ENCODE measurements at regions not wholly inside any gene's neighbourhood (a gene's known extent, or its start where the extent isn't known, plus 50 kb on each side); places are given as distances from the start of the nearest gene placed in this dataset.

DNA sequence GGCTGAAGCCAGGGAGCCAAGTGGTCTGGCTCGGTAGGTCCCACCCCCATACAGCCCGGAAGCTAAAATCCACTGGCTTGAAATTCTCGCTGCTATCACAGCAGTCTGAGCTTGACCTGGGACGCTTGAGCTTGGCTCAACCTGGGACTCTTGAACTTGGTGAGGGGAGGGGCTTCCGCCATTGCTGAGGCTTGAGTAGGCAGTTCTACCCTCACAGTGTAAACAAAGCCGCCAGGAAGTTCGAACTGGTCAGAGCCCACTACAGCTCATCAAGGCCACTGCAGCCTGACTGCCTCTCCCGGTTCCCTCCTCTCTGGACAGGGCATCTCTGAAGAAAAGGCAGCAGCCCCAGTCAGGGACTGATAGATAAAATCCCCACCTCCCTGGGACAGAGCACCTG lies 1337.7 kb downstream of the HACE1 start:
- H3K27me3 ChIP-seq (ENCODE audit: low read length): no peaks in the 10 kb centered on the region
- H3K27ac ChIP-seq (ENCODE audit: low read depth, low read length): no peak overlapping the region
- no peaks in the 10 kb centered on the region for H3K9me2 ChIP-seq (replicated peaks; ENCODE audit: insufficient read depth, low read length)
- no peaks in the 10 kb centered on the region for H3F3A ChIP-seq (ENCODE audit: insufficient read depth)
- no peak overlapping the region for H2AFZ ChIP-seq (ENCODE audit: low read depth, low read length, severe bottlenecking)
- H3K36me3 ChIP-seq (ENCODE audit: low read length): no peaks in the 10 kb centered on the region
- TF ChIP-seq EZH2phosphoT487 (conservative IDR thresholded peaks at IDR 0.05; ENCODE audit: low read length): no peak
- TF ChIP-seq, protein P1, sequence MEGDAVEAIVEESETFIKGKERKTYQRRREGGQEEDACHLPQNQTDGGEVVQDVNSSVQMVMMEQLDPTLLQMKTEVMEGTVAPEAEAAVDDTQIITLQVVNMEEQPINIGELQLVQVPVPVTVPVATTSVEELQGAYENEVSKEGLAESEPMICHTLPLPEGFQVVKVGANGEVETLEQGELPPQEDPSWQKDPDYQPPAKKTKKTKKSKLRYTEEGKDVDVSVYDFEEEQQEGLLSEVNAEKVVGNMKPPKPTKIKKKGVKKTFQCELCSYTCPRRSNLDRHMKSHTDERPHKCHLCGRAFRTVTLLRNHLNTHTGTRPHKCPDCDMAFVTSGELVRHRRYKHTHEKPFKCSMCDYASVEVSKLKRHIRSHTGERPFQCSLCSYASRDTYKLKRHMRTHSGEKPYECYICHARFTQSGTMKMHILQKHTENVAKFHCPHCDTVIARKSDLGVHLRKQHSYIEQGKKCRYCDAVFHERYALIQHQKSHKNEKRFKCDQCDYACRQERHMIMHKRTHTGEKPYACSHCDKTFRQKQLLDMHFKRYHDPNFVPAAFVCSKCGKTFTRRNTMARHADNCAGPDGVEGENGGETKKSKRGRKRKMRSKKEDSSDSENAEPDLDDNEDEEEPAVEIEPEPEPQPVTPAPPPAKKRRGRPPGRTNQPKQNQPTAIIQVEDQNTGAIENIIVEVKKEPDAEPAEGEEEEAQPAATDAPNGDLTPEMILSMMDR (IDR thresholded peaks at IDR 0.05; ENCODE audit: insufficient read depth, low read length, poor library complexity, severe bottlenecking): no peak
- H3K4me2 ChIP-seq (ENCODE audit: low read depth, low read length, poor library complexity, severe bottlenecking): no peak overlapping the region
- no peaks in the 10 kb centered on the region for H3K9me3 ChIP-seq (ENCODE audit: insufficient read depth, low read length)
- H3K79me2 ChIP-seq (ENCODE audit: insufficient read depth, low read length): no peaks in the 10 kb centered on the region
- H3K4me3 ChIP-seq (ENCODE audit: insufficient read depth, low read length, poor library complexity, severe bottlenecking): no peak overlapping the region
- no peak overlapping the region for H3K9ac ChIP-seq (ENCODE audit: low read length)
- H4K20me1 ChIP-seq (ENCODE audit: low read depth, low read length): no peaks in the 10 kb centered on the region

DNA sequence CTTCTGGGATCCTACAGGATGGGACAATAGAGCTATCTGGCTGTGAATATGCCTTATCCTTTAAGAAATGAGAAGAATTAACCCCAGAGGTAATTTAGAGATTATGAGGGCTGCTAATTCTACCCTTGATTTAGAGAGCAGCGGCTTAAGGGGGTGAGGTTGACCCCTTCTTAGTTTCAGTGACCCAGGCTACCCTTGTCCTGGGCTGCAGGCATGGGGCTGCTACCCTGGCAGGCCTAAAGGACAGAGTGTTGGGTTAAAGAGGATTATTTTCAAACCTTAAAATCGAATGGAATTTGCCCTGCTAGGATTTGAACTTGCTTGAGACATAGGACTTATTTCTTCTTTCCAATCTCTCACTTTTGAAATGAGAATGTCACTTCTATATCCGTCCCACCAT lies 1343.4 kb downstream of the HACE1 start:
- H2AFZ ChIP-seq (ENCODE audit: low read depth, low read length, severe bottlenecking): no peak overlapping the region
- no peak overlapping the region for H3K9ac ChIP-seq (ENCODE audit: low read length)
- no peaks in the 10 kb centered on the region for H4K20me1 ChIP-seq (ENCODE audit: low read depth, low read length)
- H3K9me3 ChIP-seq (ENCODE audit: insufficient read depth, low read length): no peaks in the 10 kb centered on the region
- no peak overlapping the region for H3K27ac ChIP-seq (ENCODE audit: low read depth, low read length)
- H3K9me2 ChIP-seq (replicated peaks; ENCODE audit: insufficient read depth, low read length): no peaks in the 10 kb centered on the region
- no peaks in the 10 kb centered on the region for H3K79me2 ChIP-seq (ENCODE audit: insufficient read depth, low read length)
- H3K4me3 ChIP-seq (ENCODE audit: insufficient read depth, low read length, poor library complexity, severe bottlenecking): no peak overlapping the region
- H3F3A ChIP-seq (ENCODE audit: insufficient read depth): no peaks in the 10 kb centered on the region
- no peak overlapping the region for H3K4me2 ChIP-seq (ENCODE audit: low read depth, low read length, poor library complexity, severe bottlenecking)
- H3K36me3 ChIP-seq (ENCODE audit: low read length): no peaks in the 10 kb centered on the region
- no peak for TF ChIP-seq EZH2phosphoT487 (conservative IDR thresholded peaks at IDR 0.05; ENCODE audit: low read length)
- TF ChIP-seq, protein P1 (IDR thresholded peaks at IDR 0.05; ENCODE audit: insufficient read depth, low read length, poor library complexity, severe bottlenecking): no peak
- H3K27me3 ChIP-seq (ENCODE audit: low read length): no peaks in the 10 kb centered on the region

DNA sequence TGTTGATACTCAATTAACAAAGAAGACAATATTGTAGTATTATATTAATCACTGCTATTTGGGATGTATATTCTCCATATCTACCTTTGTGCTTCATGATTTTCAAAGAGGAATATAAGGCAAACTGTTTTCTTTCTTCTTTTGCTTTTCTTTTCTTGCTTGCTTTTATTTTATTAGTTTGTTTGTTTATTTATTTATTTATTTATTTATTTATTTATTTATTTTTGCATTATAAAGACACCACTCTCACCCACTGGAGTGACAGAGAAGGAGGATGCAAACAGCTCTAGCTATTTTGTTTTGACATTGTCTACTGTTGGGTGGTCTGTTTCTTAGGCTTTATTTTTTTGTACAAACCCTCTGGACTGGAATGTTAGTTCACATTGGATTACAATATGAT lies 1352.7 kb downstream of the HACE1 start:
- Histone ChIP-seq H3K4me3 (ENCODE audit: insufficient read depth, low read length, poor library complexity, severe bottlenecking) (no peak overlapping the region), H2AFZ (ENCODE audit: low read depth, low read length, severe bottlenecking) (no peak overlapping the region), H3K9ac (ENCODE audit: low read length) (no peak overlapping the region), H3K27me3 (ENCODE audit: low read length) (no peaks in the 10 kb centered on the region), H3K4me2 (ENCODE audit: low read depth, low read length, poor library complexity, severe bottlenecking) (no peak overlapping the region), H3K36me3 (ENCODE audit: low read length) (no peaks in the 10 kb centered on the region), H3K9me3 (ENCODE audit: insufficient read depth, low read length) (no peaks in the 10 kb centered on the region), H3K9me2 (replicated peaks; ENCODE audit: insufficient read depth, low read length) (no peaks in the 10 kb centered on the region), H3K79me2 (ENCODE audit: insufficient read depth, low read length) (no peaks in the 10 kb centered on the region), H3F3A (ENCODE audit: insufficient read depth) (no peaks in the 10 kb centered on the region), H4K20me1 (ENCODE audit: low read depth, low read length) (no peaks in the 10 kb centered on the region), H3K27ac (ENCODE audit: low read depth, low read length) (no peak overlapping the region)
- TF ChIP-seq, protein P1 (IDR thresholded peaks at IDR 0.05; ENCODE audit: insufficient read depth, low read length, poor library complexity, severe bottlenecking): no peak
- TF ChIP-seq EZH2phosphoT487 (conservative IDR thresholded peaks at IDR 0.05; ENCODE audit: low read length): no peak

DNA sequence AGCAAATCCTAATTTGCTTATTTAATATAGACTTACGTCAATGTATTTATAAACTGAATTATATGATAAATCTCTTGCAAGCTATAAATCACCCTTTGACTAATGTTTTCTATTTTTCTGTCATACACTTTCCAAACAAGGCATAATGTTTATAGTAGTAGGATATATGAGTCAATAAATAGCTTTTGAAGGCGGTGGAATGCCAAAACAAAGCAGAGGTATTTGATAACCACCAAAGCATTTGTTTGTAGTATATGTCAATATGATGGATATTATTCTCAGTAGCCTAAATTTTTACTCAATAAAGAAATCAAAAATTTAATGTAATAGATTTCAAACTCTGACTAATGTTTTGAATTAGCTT lies 1354.6 kb downstream of the HACE1 start:
- H3K27me3 ChIP-seq (ENCODE audit: low read length): no peaks in the 10 kb centered on the region
- H3K4me2 ChIP-seq (ENCODE audit: low read depth, low read length, poor library complexity, severe bottlenecking): no peak overlapping the region
- H4K20me1 ChIP-seq (ENCODE audit: low read depth, low read length): no peaks in the 10 kb centered on the region
- no peak overlapping the region for H3K27ac ChIP-seq (ENCODE audit: low read depth, low read length)
- no peaks in the 10 kb centered on the region for H3K9me3 ChIP-seq (ENCODE audit: insufficient read depth, low read length)
- no peak overlapping the region for H2AFZ ChIP-seq (ENCODE audit: low read depth, low read length, severe bottlenecking)
- no peaks in the 10 kb centered on the region for H3K79me2 ChIP-seq (ENCODE audit: insufficient read depth, low read length)
- no peaks in the 10 kb centered on the region for H3K36me3 ChIP-seq (ENCODE audit: low read length)
- H3K4me3 ChIP-seq (ENCODE audit: insufficient read depth, low read length, poor library complexity, severe bottlenecking): no peak overlapping the region
- TF ChIP-seq, protein P1 (IDR thresholded peaks at IDR 0.05; ENCODE audit: insufficient read depth, low read length, poor library complexity, severe bottlenecking): no peak
- no peak for TF ChIP-seq EZH2phosphoT487 (conservative IDR thresholded peaks at IDR 0.05; ENCODE audit: low read length)
- H3K9me2 ChIP-seq (replicated peaks; ENCODE audit: insufficient read depth, low read length): no peaks in the 10 kb centered on the region
- no peaks in the 10 kb centered on the region for H3F3A ChIP-seq (ENCODE audit: insufficient read depth)
- H3K9ac ChIP-seq (ENCODE audit: low read length): no peak overlapping the region
